H1 (cell line): ENCODE measurements at regions not wholly inside any gene's neighbourhood (a gene's known extent, or its start where the extent isn't known, plus 50 kb on each side); places are given as distances from the start of the nearest gene placed in this dataset.

Source experiments
- CTCF ChIA-PET: fragments of 300-600 bp; sonication (Branson Sonifier 250); formaldehyde crosslinking; loops from one replicate; lab custom pipeline; 2021; ENCODE audit not compliant: partially characterized antibody; lab: Charles Lee
- POLR2A ChIA-PET: fragments of 300-600 bp; sonication (Branson Sonifier 250); formaldehyde crosslinking; loops from one replicate; lab custom pipeline; 2021; ENCODE audit warnings: inconsistent platforms; ENCODE audit not compliant: partially characterized antibody; lab: Charles Lee
- DNase-seq, 2 experiments: peaks; one replicate each; pipeline versions ENCODE4 v3.0.0 to v3.0.0-alpha.2; 2010 to 2022; ENCODE audit warnings: low spot score in 2 of 2, low read depth in 1 of 2, mixed read lengths in 1 of 2
- FAIRE-seq: peaks from 2 replicates; lab custom pipeline; 2011; peaks lifted over from hg19 to GRCh38; lab: Jason Lieb, UNC
- H2AFZ ChIP-seq: 2 replicates; pipeline ENCODE4 v1.8.1; 2012; ENCODE audit warnings: low read length, inconsistent platforms
- H2AK5ac ChIP-seq: 2 replicates; pipeline ENCODE4 v1.6.1; 2013; ENCODE audit warnings: low read depth, low read length
- H2BK120ac ChIP-seq: replicated peaks from 2 replicates; pipeline ENCODE3; 2013; ENCODE audit warnings: low read depth, low read length, inconsistent platforms
- H2BK12ac ChIP-seq: 2 replicates; pipeline ENCODE4 v1.6.1; 2013; ENCODE audit warnings: low read depth, low read length
- H2BK15ac ChIP-seq: 2 replicates; pipeline ENCODE4 v1.6.1; 2013; ENCODE audit warnings: low read length
- H2BK20ac ChIP-seq: 2 replicates; pipeline ENCODE4 v1.6.1; 2013; ENCODE audit warnings: low read length
- H2BK5ac ChIP-seq: 2 replicates; pipeline ENCODE4 v1.6.1; 2013; ENCODE audit warnings: low read depth, low read length
- H3K14ac ChIP-seq: 2 replicates; pipeline ENCODE4 v1.6.1; 2013; ENCODE audit warnings: inconsistent platforms; ENCODE audit not compliant: insufficient read length
- H3K18ac ChIP-seq: 2 replicates; pipeline ENCODE4 v1.6.1; 2013; ENCODE audit warnings: low read length; ENCODE audit errors: extremely low read depth
- H3K23ac ChIP-seq: 2 replicates; pipeline ENCODE4 v1.6.1; 2013; ENCODE audit warnings: inconsistent platforms; ENCODE audit not compliant: insufficient read length
- H3K23me2 ChIP-seq: 2 replicates; pipeline ENCODE4 v1.6.1; 2013; ENCODE audit warnings: low read depth, low read length
- H3K27ac ChIP-seq: 2 replicates; pipeline ENCODE4 v1.6.1; 2011; ENCODE audit warnings: low read depth, low read length, inconsistent platforms
- H3K27me3 ChIP-seq, 4 experiments: replicated peaks in 1 of 4; 1 replicate in 1 of 4; 2 replicates in 3 of 4; pipeline versions ENCODE4 v1.6.1 to v1.8.1; 2011 to 2013; ENCODE audit warnings: low read length in 3 of 4, mild to moderate bottlenecking in 3 of 4, inconsistent platforms in 2 of 4, mixed read lengths in 2 of 4, moderate library complexity in 1 of 4; ENCODE audit not compliant: control insufficient read depth in 3 of 4, insufficient read depth in 3 of 4; ENCODE audit errors: extremely low read depth in 1 of 4
- H3K36me3 ChIP-seq, 4 experiments: 2 replicates each; pipeline versions ENCODE4 v1.6.1 to v1.8.1; 2011 to 2013; ENCODE audit warnings: mild to moderate bottlenecking in 4 of 4, low read length in 3 of 4, moderate library complexity in 2 of 4, control low read depth in 1 of 4, inconsistent platforms in 1 of 4; ENCODE audit not compliant: insufficient read depth in 4 of 4, control insufficient read depth in 2 of 4
- H3K4ac ChIP-seq: replicated peaks from 2 replicates; pipeline ENCODE3; 2013; ENCODE audit warnings: low read length, low read depth, mixed read lengths, inconsistent platforms; ENCODE audit not compliant: insufficient read length
- H3K4me1 ChIP-seq, 4 experiments: replicated peaks in 1 of 4; 1 replicate in 1 of 4; 2 replicates in 3 of 4; pipeline versions ENCODE4 v1.6.1 to v1.8.1; 2011 to 2013; ENCODE audit warnings: low read length in 3 of 4, inconsistent platforms in 2 of 4, mixed read lengths in 1 of 4; ENCODE audit not compliant: insufficient read depth in 4 of 4, control insufficient read depth in 3 of 4
- H3K4me2 ChIP-seq, 2 experiments: 2 replicates each; pipeline versions ENCODE4 v1.6.1 to v1.8.1; 2011 to 2013; ENCODE audit warnings: low read depth in 2 of 2, low read length in 2 of 2, control low read depth in 1 of 2, inconsistent platforms in 1 of 2, mild to moderate bottlenecking in 1 of 2; ENCODE audit not compliant: insufficient read depth in 1 of 2
- H3K4me3 ChIP-seq, 4 experiments: fragments of 200-600, 300-600 bp in 1 of 4; sonication (generic), shearing (Covaris generic), sonication (Bioruptor Twin) in 1 of 4; 2 replicates each; pipeline versions ENCODE4 v1.5.1 to v1.8.1; 2011 to 2016; ENCODE audit warnings: low read length in 4 of 4, low read depth in 3 of 4, control low read depth in 2 of 4, inconsistent platforms in 2 of 4, mild to moderate bottlenecking in 2 of 4, mixed read lengths in 1 of 4, moderate library complexity in 1 of 4; ENCODE audit not compliant: insufficient read depth in 2 of 4; ENCODE audit errors: extremely low read depth in 1 of 4
- H3K56ac ChIP-seq: replicated peaks from 2 replicates; pipeline ENCODE3; 2013; ENCODE audit warnings: low read depth, mild to moderate bottlenecking, mixed read lengths, low read length, inconsistent platforms; ENCODE audit not compliant: insufficient read length
- H3K79me1 ChIP-seq: 2 replicates; pipeline ENCODE4 v1.6.1; 2013; ENCODE audit warnings: low read depth, low read length, control low read depth
- H3K79me2 ChIP-seq, 2 experiments: 2 replicates each; pipeline versions ENCODE4 v1.6.1 to v1.8.1; 2012 to 2013; ENCODE audit warnings: low read length in 2 of 2, mild to moderate bottlenecking in 2 of 2, inconsistent platforms in 1 of 2; ENCODE audit not compliant: insufficient read depth in 2 of 2, control insufficient read depth in 1 of 2
- H3K9ac ChIP-seq, 4 experiments: replicated peaks in 1 of 4; 1 replicate in 1 of 4; 2 replicates in 3 of 4; pipeline versions ENCODE4 v1.6.1 to v1.8.1; 2011 to 2013; ENCODE audit warnings: low read depth in 3 of 4, low read length in 3 of 4, control low read depth in 2 of 4, mild to moderate bottlenecking in 2 of 4, moderate library complexity in 2 of 4, inconsistent platforms in 1 of 4; ENCODE audit errors: extremely low read depth in 1 of 4
- H3K9me3 ChIP-seq, 2 experiments: 2 replicates each; pipeline versions ENCODE4 v1.6.1 to v1.8.1; 2012 to 2013; ENCODE audit warnings: mild to moderate bottlenecking in 2 of 2, moderate library complexity in 2 of 2, control low read depth in 1 of 2, inconsistent platforms in 1 of 2, low read depth in 1 of 2, low read length in 1 of 2, mixed read lengths in 1 of 2; ENCODE audit not compliant: insufficient read depth in 2 of 2
- H4K20me1 ChIP-seq, 2 experiments: replicated peaks in 1 of 2; 2 replicates each; pipeline versions ENCODE3 to v1.8.1; 2011 to 2013; ENCODE audit warnings: inconsistent platforms in 2 of 2, low read length in 2 of 2, mild to moderate bottlenecking in 1 of 2; ENCODE audit not compliant: insufficient read depth in 2 of 2, control insufficient read depth in 1 of 2
- H4K5ac ChIP-seq: 2 replicates; pipeline ENCODE4 v1.6.1; 2013; ENCODE audit warnings: low read length, low read depth, mixed read lengths, inconsistent platforms; ENCODE audit not compliant: insufficient read length
- H4K8ac ChIP-seq: 2 replicates; pipeline ENCODE4 v1.8.0; 2013; ENCODE audit warnings: mild to moderate bottlenecking, moderate library complexity, low read length, inconsistent platforms; ENCODE audit not compliant: insufficient read depth; ENCODE audit errors: extremely low read depth
- H4K91ac ChIP-seq: replicated peaks from 2 replicates; pipeline ENCODE3; 2013; ENCODE audit warnings: low read length, mixed read lengths, inconsistent platforms; ENCODE audit not compliant: insufficient read length
- ASH2L ChIP-seq: fragments of 200-600, 300-600 bp; sonication (generic); IDR thresholded peaks from one replicate; pipeline ENCODE4 v1.7.1; 2017; ENCODE audit warnings: low read length
- CBX8 ChIP-seq: fragments of 300-800, 300-1000 bp; sonication (generic); IDR thresholded peaks from 2 replicates; pipeline ENCODE4 v1.7.1; 2016; ENCODE audit warnings: low read depth, low read length, borderline replicate concordance
- CEBPB ChIP-seq: IDR thresholded peaks from 2 replicates; pipeline ENCODE4 v1.6.1; 2012; ENCODE audit warnings: low read depth, low read length
- CHD2 ChIP-seq: IDR thresholded peaks from 2 replicates; pipeline ENCODE4 v1.6.1; 2012; ENCODE audit warnings: low read length, improper control_type of control experiment
- HDAC2 ChIP-seq, 2 experiments: fragments of 300-600 bp in 1 of 2; sonication (generic) in 1 of 2; IDR thresholded peaks; 2 replicates each; pipeline ENCODE4 v1.6.1; 2011 to 2012; ENCODE audit warnings: low read depth in 2 of 2, low read length in 2 of 2, mild to moderate bottlenecking in 2 of 2, moderate library complexity in 2 of 2, borderline replicate concordance in 1 of 2, inconsistent platforms in 1 of 2
- RXRA ChIP-seq: IDR thresholded peaks from 2 replicates; pipeline ENCODE4 v1.6.1; 2011; ENCODE audit warnings: low read depth, mild to moderate bottlenecking, low read length, moderate library complexity; ENCODE audit not compliant: insufficient read depth
- TAF1 ChIP-seq: IDR thresholded peaks from 2 replicates; pipeline ENCODE4 v1.6.1; 2011; ENCODE audit warnings: mild to moderate bottlenecking, low read depth, low read length
- TBP ChIP-seq: IDR thresholded peaks from 2 replicates; pipeline ENCODE4 v1.6.1; 2011; ENCODE audit warnings: low read depth, low read length, improper control_type of control experiment
- WGBS, 2 experiments: shearing (Covaris generic) in 1 of 2; methylation state at CpG; one replicate each; pipeline versions ENCODE4 v1.1.6 to v1.1.7; 2013 to 2015; ENCODE audit warnings: low lambda C conversion rate in 2 of 2, mixed read lengths in 2 of 2, inconsistent platforms in 1 of 2, low coverage in 1 of 2, missing lambda C conversion rate in 1 of 2; ENCODE audit not compliant: insufficient replicate concordance in 2 of 2, insufficient coverage in 1 of 2, insufficient read length in 1 of 2; ENCODE audit errors: extremely low coverage in 1 of 2, missing lambda C conversion rate in 1 of 2; 5-methylcytosine and 5-hydroxymethylcytosine counted together
- TF ChIP-seq, protein P1 (sequence below): IDR thresholded peaks from 2 replicates; pipeline ENCODE4 v1.6.1; 2011; ENCODE audit warnings: low read depth, mild to moderate bottlenecking, low read length; ENCODE audit not compliant: insufficient read depth
- TF ChIP-seq, protein P2 (sequence below): IDR thresholded peaks from 2 replicates; pipeline ENCODE4 v1.6.1; 2012; ENCODE audit warnings: inconsistent platforms

DNA sequence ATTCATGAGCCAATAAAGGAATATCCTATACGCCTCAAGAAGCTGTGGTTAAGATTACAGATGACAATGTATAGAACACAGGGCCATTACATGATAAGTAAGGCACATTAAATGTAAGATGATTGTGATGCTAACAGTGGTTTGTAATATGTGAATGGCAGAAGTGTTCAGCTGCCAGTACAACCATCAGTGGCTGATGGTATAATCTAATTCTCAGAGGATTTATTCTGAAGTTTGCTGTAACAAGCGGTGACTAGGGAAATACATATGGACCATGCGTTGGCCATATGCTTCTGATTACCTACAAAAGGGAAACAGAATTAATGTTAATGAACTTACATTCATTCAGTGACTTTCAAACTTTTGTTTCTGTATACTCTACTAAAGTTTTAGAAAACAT lies 750.8 kb upstream of the KLHL29 start:
- ChIA-PET CTCF (no interaction called here), POLR2A (no interaction called here)
- Histone ChIP-seq H3K23me2 (no peaks in the 10 kb centered on the region), H4K20me1 (no peaks in the 10 kb centered on the region), H3K9me3 (no peaks in the 10 kb centered on the region; a peak in 1 of 4 replicates), H3K27me3 (no peaks in the 10 kb centered on the region), H2AFZ (no peak overlapping the region), H3K9ac (no peak overlapping the region), H3K79me2 (no peaks in the 10 kb centered on the region), H2BK20ac (no peak overlapping the region), H2BK120ac (no peak overlapping the region), H2BK15ac (no peak overlapping the region), H2AK5ac (no peak overlapping the region), H3K14ac (no peak overlapping the region), H3K18ac (no peak overlapping the region), H3K4me2 (no peak overlapping the region), H3K4ac (no peak overlapping the region), H4K91ac (no peak overlapping the region), H3K36me3 (no peaks in the 10 kb centered on the region), H2BK12ac (no peak overlapping the region), H4K8ac (no peak overlapping the region), H3K23ac (no peak overlapping the region), H3K56ac (no peak overlapping the region), H3K4me3 (no peak overlapping the region), H3K79me1 (no peaks in the 10 kb centered on the region), H2BK5ac (no peak overlapping the region), H3K27ac (no peak overlapping the region), H3K4me1 (peaks cover 0 to 2% (median 0%) of the 10 kb centered on the region in 4 experiments; a peak in 1 of 7 replicates), H4K5ac (no peak overlapping the region)
- FAIRE-seq (no peak), DNase-seq (no peak)
- WGBS, 2 experiments, result 98% methylated on average over 3 of the region's 3 CpGs; no CpG with 5 or more reads in 1 of the 2 experiments
- TF ChIP-seq TBP (no peak), CHD2 (no peak), ASH2L (no peak), CEBPB (no peak), CBX8 (no peak), HDAC2 (IDR thresholded peaks at IDR 0.05; ENCODE audit: borderline replicate concordance in 1 of 2, low read depth in 2 of 2, low read length in 2 of 2) (no peak), TAF1 (no peak), RXRA (no peak)
- TF ChIP-seq, protein P1, sequence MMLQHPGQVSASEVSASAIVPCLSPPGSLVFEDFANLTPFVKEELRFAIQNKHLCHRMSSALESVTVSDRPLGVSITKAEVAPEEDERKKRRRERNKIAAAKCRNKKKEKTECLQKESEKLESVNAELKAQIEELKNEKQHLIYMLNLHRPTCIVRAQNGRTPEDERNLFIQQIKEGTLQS, result no peak
- TF ChIP-seq, protein P2, sequence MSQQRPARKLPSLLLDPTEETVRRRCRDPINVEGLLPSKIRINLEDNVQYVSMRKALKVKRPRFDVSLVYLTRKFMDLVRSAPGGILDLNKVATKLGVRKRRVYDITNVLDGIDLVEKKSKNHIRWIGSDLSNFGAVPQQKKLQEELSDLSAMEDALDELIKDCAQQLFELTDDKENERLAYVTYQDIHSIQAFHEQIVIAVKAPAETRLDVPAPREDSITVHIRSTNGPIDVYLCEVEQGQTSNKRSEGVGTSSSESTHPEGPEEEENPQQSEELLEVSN, result no peak
